ENCODE measurements at regions not wholly inside any gene's neighbourhood (a gene's known extent, or its start where the extent isn't known, plus 50 kb on each side); places are given as distances from the start of the nearest gene placed in this dataset.

GRCh38 chr16:85275533-85276249 is 163.4 kb upstream of the CIBAR2 start (continued):
- TF ChIP-seq DR1 (CRISPR knock-in tag; IDR thresholded peaks at IDR 0.05) (no peak; the same call in 1 of the 2 replicates), RELA (CRISPR knock-in tag; IDR thresholded peaks at IDR 0.05) (no peak), NR2F6 (IDR thresholded peaks at IDR 0.05) (peak; percentile 45; the same call in 1 of the 2 replicates), NR2F6 (CRISPR knock-in tag; IDR thresholded peaks at IDR 0.05) (peak; percentile 67; the same call in 1 of the 2 replicates), ZBTB42 (CRISPR knock-in tag; IDR thresholded peaks at IDR 0.05) (0 out of 2 replicates have a peak, but pooled peaks have one; percentile 28), TAF15 (IDR thresholded peaks at IDR 0.05; ENCODE audit: low read depth, low read length, poor library complexity, severe bottlenecking) (no peak), MBNL3 (CRISPR knock-in tag; conservative IDR thresholded peaks at IDR 0.05) (no peak), NR3C1 (CRISPR knock-in tag; IDR thresholded peaks at IDR 0.05) (no peak), TOE1 (CRISPR knock-in tag; IDR thresholded peaks at IDR 0.05) (no peak), ZBTB40 (IDR thresholded peaks at IDR 0.05) (no peak), ZBTB40 (CRISPR knock-in tag; IDR thresholded peaks at IDR 0.05) (peak; percentile 40; the same call in 1 of the 2 replicates), KDM3A (CRISPR knock-in tag; IDR thresholded peaks at IDR 0.05; ENCODE audit: low read depth) (peak; percentile 87; the same call in 1 of the 2 replicates), ZFYVE20 (CRISPR knock-in tag; IDR thresholded peaks at IDR 0.05; ENCODE audit: borderline replicate concordance, low read depth) (no peak), ZBTB7B (CRISPR knock-in tag; IDR thresholded peaks at IDR 0.05) (0 out of 2 replicates have a peak, but pooled peaks have one; percentile 52), ZIK1 (CRISPR knock-in tag; IDR thresholded peaks at IDR 0.05; ENCODE audit: borderline replicate concordance, low read depth) (no peak), NFYC (CRISPR knock-in tag; IDR thresholded peaks at IDR 0.05) (no peak), ZGPAT (CRISPR knock-in tag; IDR thresholded peaks at IDR 0.05) (no peak), ZBTB39 (CRISPR knock-in tag; IDR thresholded peaks at IDR 0.05) (no peak), ZNF225 (CRISPR knock-in tag; IDR thresholded peaks at IDR 0.05) (0 out of 2 replicates have a peak, but pooled peaks have one; percentile 13)
